Suprapubic skin (tissue), 4 donors: ENCODE measurements at regions not wholly inside any gene's neighbourhood (a gene's known extent, or its start where the extent isn't known, plus 50 kb on each side); places are given as distances from the start of the nearest gene placed in this dataset.

Source experiments
- DNase-seq, 2 donors: peaks; one replicate each; pipeline ENCODE4 v3.0.0-alpha.2; 2019; ENCODE audit warnings: low spot score in 2 of 2
- H3K27ac ChIP-seq: fragments of 200-600 bp; sonication (generic); one replicate; pipeline ENCODE4 v1.5.1; 2019
- H3K27me3 ChIP-seq: fragments of 200-600 bp; sonication (generic); one replicate; pipeline ENCODE4 v1.5.1; 2019
- H3K36me3 ChIP-seq: fragments of 200-600 bp; sonication (generic); one replicate; pipeline ENCODE4 v1.5.1; 2019
- H3K4me1 ChIP-seq: fragments of 200-600 bp; sonication (generic); one replicate; pipeline ENCODE4 v1.5.1; 2019
- H3K4me3 ChIP-seq: fragments of 200-600 bp; sonication (generic); one replicate; pipeline ENCODE4 v1.5.1; 2019; ENCODE audit warnings: mild to moderate bottlenecking
- H3K9me3 ChIP-seq: fragments of 200-600 bp; sonication (generic); one replicate; pipeline ENCODE4 v1.5.1; 2019
- CTCF ChIP-seq, 2 donors: fragments of 200-600 bp in 1 of 2; fragments of 450-650 bp in 1 of 2; sonication (generic) in 1 of 2; IDR thresholded peaks; one replicate each; pipeline ENCODE4 v1.5.1; 2016 to 2019; ENCODE audit warnings: antibody characterized with exemption in 2 of 2, mild to moderate bottlenecking in 1 of 2, moderate library complexity in 1 of 2
- EP300 ChIP-seq: sonication (generic); formaldehyde crosslinking; IDR thresholded peaks from one replicate; pipeline ENCODE4 v1.6.1; 2017; ENCODE audit warnings: antibody characterized with exemption
- POLR2A ChIP-seq, 2 donors: fragments of 450-650 bp; IDR thresholded peaks; one replicate each; pipeline ENCODE4 v1.6.1; 2017; ENCODE audit warnings: antibody characterized with exemption in 2 of 2, mild to moderate bottlenecking in 2 of 2, moderate library complexity in 2 of 2
- POLR2AphosphoS5 ChIP-seq, 3 donors: sonication (generic); formaldehyde crosslinking; IDR thresholded peaks; one replicate each; pipeline ENCODE4 v1.6.1; 2017; ENCODE audit warnings: antibody characterized with exemption in 3 of 3
- WGBS: methylation state at CpG from one replicate; pipeline ENCODE4 v1.1.5; 2018; 5-methylcytosine and 5-hydroxymethylcytosine counted together

- 91% methylated on average over 9 of the region's 9 CpGs for WGBS
- TF ChIP-seq POLR2A (IDR thresholded peaks at IDR 0.05) = no peak
- TF ChIP-seq POLR2AphosphoS5 (IDR thresholded peaks at IDR 0.05) = no peak
- no peak for TF ChIP-seq CTCF (IDR thresholded peaks at IDR 0.05)
- no peak for TF ChIP-seq EP300
- peaks cover 43% of the 10 kb centered on the region for H3K4me1 ChIP-seq
- H3K4me3 ChIP-seq = no peak overlapping the region
- no peak for DNase-seq
- H3K9me3 ChIP-seq = no peaks in the 10 kb centered on the region
- H3K27me3 ChIP-seq = no peaks in the 10 kb centered on the region
- H3K36me3 ChIP-seq = no peaks in the 10 kb centered on the region
- no peak overlapping the region for H3K27ac ChIP-seq
Measured at GRCh38 chr21:32137931-32138330, 140.9 kb downstream of the MIS18A start.

GRCh38 chr21:32137266-32137665 is 141.6 kb downstream of the MIS18A start:
- Histone ChIP-seq H3K4me1 (peaks cover 47% of the 10 kb centered on the region), H3K36me3 (no peaks in the 10 kb centered on the region), H3K4me3 (no peak overlapping the region), H3K27me3 (no peaks in the 10 kb centered on the region), H3K9me3 (no peaks in the 10 kb centered on the region), H3K27ac (no peak overlapping the region)
- TF ChIP-seq CTCF (IDR thresholded peaks at IDR 0.05) = no peak
- TF ChIP-seq EP300 = no peak
- no peak for TF ChIP-seq POLR2AphosphoS5 (IDR thresholded peaks at IDR 0.05)
- TF ChIP-seq POLR2A (IDR thresholded peaks at IDR 0.05) = no peak
- 83% methylated on average over 2 of the region's 2 CpGs for WGBS
- DNase-seq = no peak

- H3K36me3 ChIP-seq = no peaks in the 10 kb centered on the region
- no peak overlapping the region for H3K27ac ChIP-seq
- H3K4me1 ChIP-seq = peaks cover 48% of the 10 kb centered on the region
- H3K27me3 ChIP-seq = no peaks in the 10 kb centered on the region
- DNase-seq = no peak
- TF ChIP-seq POLR2A (IDR thresholded peaks at IDR 0.05) = no peak
- no peak for TF ChIP-seq POLR2AphosphoS5 (IDR thresholded peaks at IDR 0.05)
- no peak for TF ChIP-seq CTCF (IDR thresholded peaks at IDR 0.05)
- no peak for TF ChIP-seq EP300
- 59% methylated on average over 7 of the region's 7 CpGs for WGBS
- H3K9me3 ChIP-seq = no peaks in the 10 kb centered on the region
- H3K4me3 ChIP-seq = no peak overlapping the region
Measured at GRCh38 chr21:32136546-32136945, 142.3 kb downstream of the MIS18A start.

- Histone ChIP-seq H3K27me3 (no peaks in the 10 kb centered on the region), H3K9me3 (no peaks in the 10 kb centered on the region), H3K27ac (peak overlapping the region; percentile 52), H3K4me1 (peaks cover 50% of the 10 kb centered on the region), H3K4me3 (no peak overlapping the region), H3K36me3 (no peaks in the 10 kb centered on the region)
- DNase-seq = no peak
- 22% methylated on average over 16 of the region's 16 CpGs for WGBS
- TF ChIP-seq CTCF (IDR thresholded peaks at IDR 0.05) (no peak), POLR2AphosphoS5 (IDR thresholded peaks at IDR 0.05) (no peak), EP300 (no peak)
Measured at GRCh38 chr21:32135401-32136363, 143.2 kb downstream of the MIS18A start.

GRCh38 chr21:32134441-32135130 is 144.3 kb downstream of the MIS18A start:
- DNase-seq = no peak
- WGBS = 62% methylated on average over 11 of the region's 11 CpGs

More at GRCh38 chr21:32134441-32135130, 144.3 kb downstream of the MIS18A start:
- no peaks in the 10 kb centered on the region for H3K27me3 ChIP-seq
- no peak overlapping the region for H3K4me3 ChIP-seq
- H3K36me3 ChIP-seq = no peaks in the 10 kb centered on the region
- peaks cover 45% of the 10 kb centered on the region for H3K4me1 ChIP-seq
- H3K27ac ChIP-seq = peak overlapping the region; percentile 52
- no peaks in the 10 kb centered on the region for H3K9me3 ChIP-seq
- TF ChIP-seq CTCF (IDR thresholded peaks at IDR 0.05) (no peak), POLR2A (IDR thresholded peaks at IDR 0.05) (no peak), EP300 (no peak), POLR2AphosphoS5 (IDR thresholded peaks at IDR 0.05) (no peak)
